MM.1S (cell line): ENCODE measurements at regions not wholly inside any gene's neighbourhood (a gene's known extent, or its start where the extent isn't known, plus 50 kb on each side); places are given as distances from the start of the nearest gene placed in this dataset.

Experiments
- CTCF ChIP-seq: fragments of 300-600 bp; sonication (generic); IDR thresholded peaks from 2 replicates; pipeline ENCODE4 v1.5.1; 2016; ENCODE audit warnings: antibody characterized with exemption, low read length, mixed read lengths
- EZH2 ChIP-seq: fragments of 300-600 bp; sonication (generic); optimal IDR thresholded peaks from 2 replicates; pipeline ENCODE3; 2017; ENCODE audit warnings: low read depth, mild to moderate bottlenecking, antibody characterized with exemption, low read length, mixed read lengths
- EZH2phosphoT487 ChIP-seq: fragments of 300-600 bp; sonication (generic); IDR thresholded peaks from 2 replicates; pipeline ENCODE4 v1.6.1; 2018; ENCODE audit warnings: antibody characterized with exemption, low read length

- TF ChIP-seq EZH2: no peak
- no peak for TF ChIP-seq EZH2phosphoT487
- no peak for TF ChIP-seq CTCF
Measured at GRCh38 chr11:116207019-116207418, 565.8 kb downstream of the BUD13 start.
